ENCODE measurements at regions not wholly inside any gene's neighbourhood (a gene's known extent, or its start where the extent isn't known, plus 50 kb on each side); places are given as distances from the start of the nearest gene placed in this dataset.

DNA sequence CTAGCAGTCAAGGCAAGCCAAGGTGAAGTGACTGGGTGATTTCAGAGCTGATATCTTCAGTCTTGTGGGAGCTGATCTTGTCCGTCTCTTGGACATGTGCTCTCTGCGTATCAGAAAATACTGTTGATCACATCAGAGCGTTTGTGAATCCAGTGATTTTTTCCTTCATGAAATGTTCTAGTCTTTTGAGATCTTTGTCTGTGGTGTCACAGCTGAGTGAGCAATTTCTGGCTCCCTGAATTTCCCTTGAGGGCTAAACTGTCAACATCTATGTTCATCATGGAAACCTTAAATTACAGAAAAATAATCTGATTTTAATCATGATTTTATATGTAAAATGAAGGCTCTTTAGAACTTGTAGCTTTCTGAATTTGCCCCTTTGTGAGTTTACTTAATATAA is 432.0 kb downstream of the CCDC85A start:
- DNase-seq (ENCODE audit: low spot score) = no peak

GRCh38 chr2:56624181-56624580 is 440.4 kb downstream of the CCDC85A start:
- DNase-seq (ENCODE audit: low spot score) = no peak

GRCh38 chr2:56626927-56627326 is 443.1 kb downstream of the CCDC85A start:
- DNase-seq (ENCODE audit: low spot score) = no peak

- DNase-seq (ENCODE audit: low spot score) = no peak
Observed at GRCh38 chr2:56630286-56630685, 446.5 kb downstream of the CCDC85A start.

DNA sequence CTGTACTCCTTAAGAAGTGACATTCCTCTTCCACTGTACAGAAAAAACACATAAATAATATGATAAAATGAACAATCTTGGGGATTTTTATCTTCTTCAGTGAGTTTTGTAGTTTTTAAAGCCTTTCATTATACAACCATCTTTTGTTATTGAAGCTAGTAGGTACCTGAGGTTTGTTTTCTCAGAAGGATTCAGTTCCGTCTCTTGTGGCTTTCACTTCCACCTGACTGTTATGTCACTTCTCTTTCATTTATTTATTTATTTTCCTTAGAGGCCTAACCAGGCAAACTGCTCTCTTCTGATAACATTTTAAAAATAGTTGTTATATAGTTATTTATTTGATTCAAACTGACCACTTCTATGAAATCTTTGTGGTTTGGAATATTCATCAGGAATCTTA is 464.2 kb downstream of the CCDC85A start:
- no peak for DNase-seq (ENCODE audit: low spot score)

DNA sequence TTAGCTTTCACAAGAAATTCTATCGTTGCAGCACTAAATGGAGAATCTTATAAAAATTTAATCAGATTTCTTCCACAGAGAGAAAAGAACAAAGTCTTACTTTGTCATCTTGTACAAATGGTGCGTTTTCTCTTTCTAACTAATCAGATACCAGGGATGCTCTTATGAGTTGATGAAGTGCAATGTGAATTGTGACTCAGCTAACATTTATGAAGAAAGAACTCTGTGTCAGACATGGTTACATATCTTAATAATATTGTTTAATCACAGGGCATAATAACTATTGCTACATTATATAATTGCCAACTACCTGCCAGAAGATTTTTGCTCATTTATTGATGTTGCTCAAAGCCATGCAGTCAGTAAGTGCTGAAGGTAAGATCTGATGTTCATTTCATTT is 465.0 kb downstream of the CCDC85A start:
- DNase-seq (ENCODE audit: low spot score) = no peak

DNA sequence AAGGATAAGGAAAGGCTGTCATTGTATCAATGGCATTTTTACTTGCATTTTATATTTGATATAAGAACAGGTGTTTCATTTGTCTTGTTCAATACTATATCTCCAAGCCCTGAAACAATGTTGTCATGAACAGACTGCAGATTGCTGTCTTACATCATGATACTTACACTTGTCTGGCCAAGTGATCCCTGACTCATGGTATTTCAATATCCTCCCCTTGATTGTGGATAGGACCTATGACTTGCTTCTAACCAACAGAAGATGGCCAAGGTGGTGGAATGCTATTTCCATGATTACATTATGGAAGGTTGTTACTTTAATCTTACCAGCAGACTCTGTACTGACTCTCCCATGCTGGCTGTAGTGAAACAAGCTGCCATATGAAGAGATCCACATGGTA is 471.1 kb downstream of the CCDC85A start:
- DNase-seq (ENCODE audit: low spot score) = no peak

- no peak for DNase-seq (ENCODE audit: low spot score)
Observed at GRCh38 chr2:56656826-56657225, 473.0 kb downstream of the CCDC85A start.

DNA sequence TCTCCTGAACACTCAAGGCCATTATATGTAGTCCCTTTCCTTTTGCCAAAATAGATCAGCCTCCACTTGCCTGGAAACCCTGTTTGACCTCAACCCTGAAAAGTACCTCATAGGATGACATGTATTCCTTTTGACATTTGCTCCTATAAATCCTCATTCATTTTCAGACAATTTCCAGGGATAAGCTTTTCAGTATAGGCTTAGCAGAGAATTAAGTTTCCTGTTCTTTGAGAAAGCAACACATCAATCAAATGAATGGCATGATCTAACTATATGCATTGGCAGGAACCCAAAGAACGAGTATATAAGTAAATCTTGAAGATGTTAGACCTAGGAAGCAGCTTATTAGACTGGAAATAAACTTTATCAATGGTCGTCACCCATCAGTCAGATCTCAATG is 483.0 kb downstream of the CCDC85A start:
- DNase-seq (ENCODE audit: low spot score) = no peak

DNA sequence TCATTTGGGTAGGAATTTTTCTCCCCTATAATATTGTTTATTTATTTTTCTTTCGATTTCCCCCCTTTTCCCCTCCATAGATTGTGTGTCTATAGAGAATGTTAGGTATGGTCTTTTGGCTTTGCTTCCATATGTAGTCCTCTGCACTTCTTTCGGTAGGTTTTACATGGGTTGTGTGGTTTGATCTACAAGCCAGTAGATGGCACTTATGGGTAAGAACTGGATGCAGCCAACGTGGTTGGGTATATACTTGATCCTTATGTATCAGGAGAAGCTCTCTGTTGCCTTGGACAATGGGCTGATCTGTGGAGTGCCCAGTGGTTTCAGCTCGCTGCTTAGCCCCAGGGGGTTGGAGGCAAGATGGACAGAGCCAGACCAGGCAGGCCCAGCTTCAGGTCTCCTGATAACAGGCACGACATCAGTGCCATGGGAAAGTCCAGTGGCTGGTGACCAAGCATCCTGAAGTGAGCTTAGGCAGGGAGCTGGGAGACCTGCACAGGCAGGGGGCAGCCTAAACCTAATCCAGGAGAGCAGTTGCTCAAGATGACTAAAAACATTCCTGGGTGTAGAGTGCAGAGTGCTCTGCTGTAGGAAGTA is 488.3 kb downstream of the CCDC85A start:
- DNase-seq (ENCODE audit: low spot score) = no peak

DNA sequence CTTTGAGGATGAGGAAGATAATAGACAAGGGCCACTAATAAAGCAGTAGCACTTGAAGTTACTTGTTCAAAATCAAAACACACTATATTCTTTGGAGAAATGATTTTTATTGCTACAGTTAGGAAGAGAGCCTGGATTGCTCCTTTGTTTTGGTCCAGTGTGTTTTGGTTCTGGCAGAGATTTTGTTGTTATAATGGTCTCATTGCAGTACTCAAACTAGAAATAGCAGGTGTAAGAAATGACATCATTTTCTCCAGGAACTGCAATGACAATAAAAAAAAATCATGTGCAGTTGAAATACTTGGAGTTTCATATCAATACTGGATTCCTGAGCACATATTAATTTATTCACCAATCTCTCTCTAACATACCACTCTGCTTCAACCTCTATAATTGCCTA is 490.3 kb downstream of the CCDC85A start:
- no peak for DNase-seq (ENCODE audit: low spot score)

DNA sequence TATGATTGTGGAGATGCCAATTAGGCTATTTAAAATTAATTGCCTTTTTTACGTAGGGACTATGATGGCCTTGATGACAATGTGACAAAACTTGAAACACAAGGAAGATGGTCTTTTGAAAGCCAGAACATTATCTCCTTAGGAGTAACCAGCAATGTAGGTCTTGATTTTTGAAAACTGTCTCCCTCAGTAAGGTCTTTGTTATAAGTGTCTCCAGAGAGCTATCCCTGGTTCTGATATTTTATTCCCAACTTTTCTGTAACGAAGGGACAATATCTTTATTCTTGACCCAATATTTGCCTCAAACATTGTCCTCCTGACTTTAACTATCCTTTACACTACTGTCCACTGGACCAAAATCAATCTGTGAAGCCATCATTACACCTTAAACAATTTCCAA is 493.2 kb downstream of the CCDC85A start:
- DNase-seq (ENCODE audit: low spot score) = no peak

DNA sequence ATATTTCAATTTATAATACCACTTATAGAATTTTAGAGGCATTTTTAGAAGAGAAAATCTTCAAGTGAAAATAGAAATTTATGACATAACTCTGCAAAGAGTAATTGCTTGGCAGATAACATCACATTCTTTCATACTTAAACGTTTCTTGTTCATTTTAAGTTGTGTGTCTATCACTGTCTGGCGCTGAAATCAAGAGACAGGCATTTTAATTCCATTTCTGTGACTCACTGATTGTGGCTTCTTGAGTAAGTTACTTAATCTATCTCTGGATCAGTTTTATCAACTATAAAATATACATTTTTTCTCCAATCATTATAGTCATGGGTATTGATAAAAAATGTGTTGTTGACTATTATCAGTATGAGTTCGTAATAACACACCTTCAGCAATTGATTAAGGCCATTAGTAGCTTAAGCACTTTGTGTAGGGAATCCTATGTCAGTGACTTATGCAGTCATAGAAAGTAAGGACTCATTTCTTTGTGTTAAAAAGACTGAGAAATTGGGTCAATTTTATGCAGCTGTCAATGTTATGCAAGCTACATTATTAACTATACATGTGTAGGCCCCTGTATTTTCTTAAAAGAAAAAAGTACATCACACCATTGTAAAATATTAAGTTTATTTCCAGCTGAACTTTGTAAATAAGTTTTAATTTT is 497.3 kb downstream of the CCDC85A start:
- DNase-seq (ENCODE audit: low spot score) = no peak

DNA sequence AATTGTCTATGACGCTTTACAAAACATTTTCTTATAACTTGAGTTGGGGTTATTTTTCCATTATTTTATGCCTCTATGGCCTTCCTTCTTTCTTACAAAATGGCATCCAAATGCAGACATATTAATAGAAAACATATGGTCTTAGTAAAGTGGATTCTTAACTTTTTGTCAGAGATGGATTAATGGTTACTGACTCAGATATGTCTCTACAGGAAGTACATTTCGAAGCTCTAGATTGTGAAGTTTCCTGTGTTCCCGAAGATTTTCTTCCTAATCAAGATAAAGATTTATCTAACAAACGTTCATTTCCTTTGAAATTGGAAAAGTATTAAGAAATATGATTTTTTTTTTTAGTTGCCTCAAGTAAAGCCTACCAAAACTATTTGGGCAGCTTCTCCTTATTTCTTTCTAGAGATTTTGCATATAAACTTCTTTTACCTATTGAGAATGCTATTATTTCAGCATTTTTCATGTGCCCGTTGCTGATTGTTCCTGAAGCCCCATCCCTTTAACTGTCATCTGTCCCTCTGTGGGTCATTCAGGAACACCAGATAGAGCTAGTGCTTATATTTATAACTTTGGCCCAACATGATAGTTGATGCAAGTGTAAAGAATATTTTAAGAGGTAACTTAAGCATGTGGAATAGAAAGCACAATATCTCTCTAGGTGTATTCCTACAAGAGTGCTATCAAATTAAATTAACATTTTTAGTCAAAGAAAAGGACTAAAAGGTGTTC is 498.0 kb downstream of the CCDC85A start:
- no peak for DNase-seq (ENCODE audit: low spot score)

DNA sequence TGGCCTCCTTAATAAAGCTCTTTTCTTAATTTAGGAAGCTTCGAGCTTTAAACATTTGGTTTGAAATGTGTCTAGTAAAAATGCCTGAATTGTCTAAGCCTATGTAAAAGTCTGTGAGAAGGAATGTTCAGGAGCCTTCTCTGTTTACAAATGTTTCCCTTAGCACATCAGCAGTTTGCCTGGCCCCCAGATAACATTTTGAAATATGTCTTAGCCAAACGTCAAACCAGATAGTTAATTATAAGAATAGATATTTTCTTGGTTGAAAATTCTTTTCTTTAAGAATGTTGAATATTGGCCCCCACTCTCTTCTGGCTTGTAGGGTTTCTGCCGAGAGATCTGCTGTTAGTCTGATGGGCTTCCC is 498.6 kb downstream of the CCDC85A start:
- DNase-seq (ENCODE audit: low spot score) = no peak

- DNase-seq (ENCODE audit: low spot score) = no peak
Observed at GRCh38 chr2:56684327-56684726, 500.5 kb downstream of the CCDC85A start.

DNA sequence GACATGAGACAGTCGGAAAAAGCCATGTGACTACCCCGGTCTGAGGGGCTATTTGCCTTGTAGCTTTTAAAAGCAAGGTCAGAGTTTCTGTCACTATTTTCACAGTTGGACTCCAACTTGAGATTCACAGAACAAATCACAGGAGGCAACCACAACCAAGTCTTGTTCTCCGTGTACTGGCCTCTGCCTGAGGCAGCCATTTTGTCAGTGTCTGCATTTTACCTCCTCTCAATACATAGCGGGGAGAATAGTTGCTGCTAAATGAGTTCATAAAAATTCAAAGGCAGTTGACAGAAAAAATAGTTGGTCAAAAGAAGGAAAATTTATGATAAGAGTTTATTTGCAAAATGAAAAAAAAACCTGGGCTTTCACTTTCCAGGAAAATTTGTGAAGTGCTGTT is 501.4 kb downstream of the CCDC85A start:
- no peak for DNase-seq (ENCODE audit: low spot score)

DNA sequence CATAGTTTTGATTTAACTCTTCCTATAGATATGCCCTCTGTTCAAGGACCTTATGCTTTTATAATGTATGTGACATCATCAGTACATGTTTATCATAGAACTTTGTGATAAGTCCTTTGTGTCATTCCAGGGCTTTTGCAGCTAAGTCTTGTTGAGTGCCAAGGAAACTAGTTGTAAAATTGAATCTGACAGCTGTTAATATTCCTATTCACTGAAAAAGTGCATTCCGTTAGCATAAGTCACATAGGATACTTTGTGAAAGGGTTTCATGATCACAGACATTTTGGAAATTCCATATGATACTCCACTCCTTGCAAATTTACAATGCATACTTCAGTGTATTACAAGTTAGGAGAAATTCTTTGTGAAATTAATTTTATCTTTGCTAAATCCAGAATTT is 503.4 kb downstream of the CCDC85A start:
- DNase-seq (ENCODE audit: low spot score) = no peak

GRCh38 chr2:56688661-56689060 is 504.9 kb downstream of the CCDC85A start:
- DNase-seq (ENCODE audit: low spot score) = no peak

- DNase-seq (ENCODE audit: low spot score) = no peak
Observed at GRCh38 chr2:56693501-56693900, 509.7 kb downstream of the CCDC85A start.

- DNase-seq (ENCODE audit: low spot score) = no peak
Observed at GRCh38 chr2:56703001-56703400, 519.2 kb downstream of the CCDC85A start.

- no peak for DNase-seq (ENCODE audit: low spot score)
Observed at GRCh38 chr2:56705713-56706112, 521.9 kb downstream of the CCDC85A start.

- DNase-seq (ENCODE audit: low spot score) = no peak
Observed at GRCh38 chr2:56707218-56707617, 523.4 kb downstream of the CCDC85A start.

DNA sequence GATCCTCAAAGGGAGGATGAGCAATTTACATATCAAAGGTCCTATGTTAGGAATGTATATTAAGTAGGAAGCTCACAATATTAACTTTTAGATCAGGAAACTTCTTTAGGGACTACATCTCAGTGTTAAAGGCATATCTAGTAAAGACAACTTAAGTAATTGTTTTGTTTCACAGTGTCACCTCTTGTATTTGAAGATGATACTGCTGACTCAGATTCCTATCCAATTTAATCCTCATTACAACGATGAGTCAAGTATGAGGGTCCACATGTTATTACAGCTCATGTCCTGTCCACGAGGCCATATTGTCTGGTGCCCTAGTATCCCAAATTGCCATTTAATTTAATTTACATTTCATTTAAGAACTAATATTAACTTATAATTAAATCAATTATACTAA is 523.9 kb downstream of the CCDC85A start:
- no peak for DNase-seq (ENCODE audit: low spot score)

All from hematopoietic multipotent progenitor cell treated with erythropoietin and hydrocortisone succinate and interleukin-3 and kit ligand, for 15 days (in vitro differentiated cells).